ENCODE measurements at regions not wholly inside any gene's neighbourhood (a gene's known extent, or its start where the extent isn't known, plus 50 kb on each side); places are given as distances from the start of the nearest gene placed in this dataset.

- no peak overlapping the region for H3K27ac ChIP-seq
- TF ChIP-seq, protein P1, sequence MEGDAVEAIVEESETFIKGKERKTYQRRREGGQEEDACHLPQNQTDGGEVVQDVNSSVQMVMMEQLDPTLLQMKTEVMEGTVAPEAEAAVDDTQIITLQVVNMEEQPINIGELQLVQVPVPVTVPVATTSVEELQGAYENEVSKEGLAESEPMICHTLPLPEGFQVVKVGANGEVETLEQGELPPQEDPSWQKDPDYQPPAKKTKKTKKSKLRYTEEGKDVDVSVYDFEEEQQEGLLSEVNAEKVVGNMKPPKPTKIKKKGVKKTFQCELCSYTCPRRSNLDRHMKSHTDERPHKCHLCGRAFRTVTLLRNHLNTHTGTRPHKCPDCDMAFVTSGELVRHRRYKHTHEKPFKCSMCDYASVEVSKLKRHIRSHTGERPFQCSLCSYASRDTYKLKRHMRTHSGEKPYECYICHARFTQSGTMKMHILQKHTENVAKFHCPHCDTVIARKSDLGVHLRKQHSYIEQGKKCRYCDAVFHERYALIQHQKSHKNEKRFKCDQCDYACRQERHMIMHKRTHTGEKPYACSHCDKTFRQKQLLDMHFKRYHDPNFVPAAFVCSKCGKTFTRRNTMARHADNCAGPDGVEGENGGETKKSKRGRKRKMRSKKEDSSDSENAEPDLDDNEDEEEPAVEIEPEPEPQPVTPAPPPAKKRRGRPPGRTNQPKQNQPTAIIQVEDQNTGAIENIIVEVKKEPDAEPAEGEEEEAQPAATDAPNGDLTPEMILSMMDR (conservative IDR thresholded peaks at IDR 0.05), result no peak
- no peak for TF ChIP-seq ZFX (IDR thresholded peaks at IDR 0.05)
Observed at GRCh38 chr5:93277051-93277450, 304.0 kb downstream of the NR2F1-AS1 start.

GRCh38 chr5:93275376-93275775 is 305.6 kb downstream of the NR2F1-AS1 start:
- no peak for TF ChIP-seq ZFX (IDR thresholded peaks at IDR 0.05)
- TF ChIP-seq, protein P1 (conservative IDR thresholded peaks at IDR 0.05), result no peak
- no peak overlapping the region for H3K27ac ChIP-seq

DNA sequence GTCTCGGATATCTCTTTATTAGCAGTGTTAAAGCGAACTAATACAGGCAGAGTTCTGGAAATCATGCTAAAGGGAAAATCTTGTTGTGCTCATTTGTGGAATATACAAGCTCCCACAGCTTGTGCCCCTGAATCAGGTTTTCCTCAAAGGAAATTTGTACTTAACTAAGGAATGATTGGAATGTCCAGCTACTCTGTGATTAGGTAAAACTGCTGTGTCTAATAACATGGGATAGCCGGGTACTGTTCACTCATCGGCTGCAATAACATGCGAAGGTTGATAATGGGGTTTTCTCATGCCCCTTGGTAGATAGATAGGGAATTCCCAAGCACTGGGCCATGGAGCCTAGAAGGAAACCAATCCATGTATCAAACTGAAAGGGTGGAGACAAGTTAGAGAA is 306.7 kb downstream of the NR2F1-AS1 start:
- H3K27ac ChIP-seq, result no peak overlapping the region

GRCh38 chr5:93273176-93273575 is 307.8 kb downstream of the NR2F1-AS1 start:
- TF ChIP-seq ZFX (IDR thresholded peaks at IDR 0.05), result no peak
- TF ChIP-seq, protein P1 (conservative IDR thresholded peaks at IDR 0.05), result no peak
- H3K27ac ChIP-seq, result no peak overlapping the region

More for the DNA sequence above, 306.7 kb downstream of the NR2F1-AS1 start:
- TF ChIP-seq, protein P1 (conservative IDR thresholded peaks at IDR 0.05), result no peak
- TF ChIP-seq ZFX (IDR thresholded peaks at IDR 0.05), result no peak

DNA sequence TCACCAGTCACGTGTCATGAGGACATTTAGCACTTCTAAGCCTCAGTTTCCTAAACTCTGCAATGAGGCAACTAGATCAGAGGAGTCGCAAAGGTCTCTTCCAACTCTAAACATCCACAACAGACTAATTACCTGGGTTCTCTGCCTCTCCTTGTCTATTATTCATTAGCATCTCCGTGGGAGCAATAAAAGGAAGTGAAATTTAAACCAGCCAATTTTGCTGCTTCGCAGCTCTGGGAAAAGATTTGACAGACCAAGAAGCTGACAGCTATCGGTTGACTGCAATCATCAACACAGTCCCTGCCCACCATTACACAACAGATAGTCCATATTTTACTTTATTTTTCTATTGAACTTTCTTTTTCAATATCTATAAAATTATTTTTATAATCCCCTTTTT is 308.9 kb downstream of the NR2F1-AS1 start:
- no peak overlapping the region for H3K27ac ChIP-seq
- TF ChIP-seq, protein P1 (conservative IDR thresholded peaks at IDR 0.05), result no peak
- no peak for TF ChIP-seq ZFX (IDR thresholded peaks at IDR 0.05)

DNA sequence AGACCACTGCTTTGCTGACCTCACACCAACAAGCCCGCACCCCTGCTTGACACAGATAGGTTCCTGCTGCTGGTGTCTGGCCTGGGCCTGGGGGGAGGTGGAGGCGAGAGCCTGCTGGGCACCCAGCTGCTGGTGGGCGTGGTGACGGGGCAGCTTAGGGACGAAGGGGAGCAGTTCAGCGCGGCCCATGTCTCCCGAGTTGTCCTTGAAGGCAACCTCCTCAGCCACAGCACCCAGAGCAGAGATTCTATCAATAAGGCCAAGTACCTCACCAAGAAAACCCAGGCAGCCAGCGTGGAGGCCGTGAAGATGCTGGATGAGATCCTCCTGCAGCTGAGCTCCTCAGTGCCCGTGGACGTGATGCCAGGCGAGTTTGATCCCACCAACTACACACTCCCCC is 313.3 kb downstream of the NR2F1-AS1 start:
- TF ChIP-seq, protein P1 (conservative IDR thresholded peaks at IDR 0.05), result no peak
- no peak for TF ChIP-seq ZFX (IDR thresholded peaks at IDR 0.05)
- no peak overlapping the region for H3K27ac ChIP-seq

- H3K27ac ChIP-seq, result no peak overlapping the region
- no peak for TF ChIP-seq ZFX (IDR thresholded peaks at IDR 0.05)
- TF ChIP-seq, protein P1 (conservative IDR thresholded peaks at IDR 0.05), result no peak
Observed at GRCh38 chr5:93267276-93267675, 313.7 kb downstream of the NR2F1-AS1 start.
